B cell (primary cell): ENCODE measurements at regions not wholly inside any gene's neighbourhood (a gene's known extent, or its start where the extent isn't known, plus 50 kb on each side); places are given as distances from the start of the nearest gene placed in this dataset.

ENCODE experiments used
- EZH2 ChIP-seq: IDR thresholded peaks from 2 replicates; pipeline ENCODE4 v1.6.1; 2012; ENCODE audit warnings: borderline replicate concordance, low read depth, mild to moderate bottlenecking, moderate library complexity, low read length; ENCODE audit not compliant: insufficient read depth, poor library complexity, severe bottlenecking
- TF ChIP-seq, protein P1 (sequence below): fragments of 200-600 bp; IDR thresholded peaks from one replicate; pipeline ENCODE4 v1.8.0; 2022; ENCODE audit warnings: antibody characterized with exemption, mild to moderate bottlenecking

DNA sequence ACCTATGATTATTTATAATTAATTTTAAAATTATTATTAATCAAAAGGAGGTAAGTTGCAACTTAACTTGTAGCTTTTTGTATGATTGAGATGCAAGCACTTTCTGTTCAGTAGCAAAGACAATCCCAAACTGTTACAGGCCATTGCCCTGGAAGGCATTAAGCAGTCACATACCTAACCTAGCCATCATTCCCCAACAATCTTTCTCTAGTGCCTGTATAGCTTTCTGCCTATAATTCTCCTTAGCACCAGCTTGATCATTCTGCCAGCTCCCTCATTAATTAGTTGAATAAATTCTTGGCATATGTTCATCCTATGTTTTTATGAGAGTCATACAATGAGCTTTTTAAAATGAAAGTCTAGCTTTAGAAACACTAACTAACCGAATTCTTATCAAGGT is 178.9 kb upstream of the TMEM106B start:
- TF ChIP-seq, protein P1, sequence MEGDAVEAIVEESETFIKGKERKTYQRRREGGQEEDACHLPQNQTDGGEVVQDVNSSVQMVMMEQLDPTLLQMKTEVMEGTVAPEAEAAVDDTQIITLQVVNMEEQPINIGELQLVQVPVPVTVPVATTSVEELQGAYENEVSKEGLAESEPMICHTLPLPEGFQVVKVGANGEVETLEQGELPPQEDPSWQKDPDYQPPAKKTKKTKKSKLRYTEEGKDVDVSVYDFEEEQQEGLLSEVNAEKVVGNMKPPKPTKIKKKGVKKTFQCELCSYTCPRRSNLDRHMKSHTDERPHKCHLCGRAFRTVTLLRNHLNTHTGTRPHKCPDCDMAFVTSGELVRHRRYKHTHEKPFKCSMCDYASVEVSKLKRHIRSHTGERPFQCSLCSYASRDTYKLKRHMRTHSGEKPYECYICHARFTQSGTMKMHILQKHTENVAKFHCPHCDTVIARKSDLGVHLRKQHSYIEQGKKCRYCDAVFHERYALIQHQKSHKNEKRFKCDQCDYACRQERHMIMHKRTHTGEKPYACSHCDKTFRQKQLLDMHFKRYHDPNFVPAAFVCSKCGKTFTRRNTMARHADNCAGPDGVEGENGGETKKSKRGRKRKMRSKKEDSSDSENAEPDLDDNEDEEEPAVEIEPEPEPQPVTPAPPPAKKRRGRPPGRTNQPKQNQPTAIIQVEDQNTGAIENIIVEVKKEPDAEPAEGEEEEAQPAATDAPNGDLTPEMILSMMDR = no peak
- no peak for TF ChIP-seq EZH2
